Sigmoid colon (tissue), 6 donors: ENCODE measurements at regions not wholly inside any gene's neighbourhood (a gene's known extent, or its start where the extent isn't known, plus 50 kb on each side); places are given as distances from the start of the nearest gene placed in this dataset.

Experiments used
- DNase-seq: peaks from one replicate; pipeline ENCODE4 v3.0.0-alpha.2; 2019
- H3K27ac ChIP-seq, 4 donors: fragments of 200-600 bp; sonication (generic); one replicate each; pipeline ENCODE4 v1.5.1; 2016 to 2019; ENCODE audit warnings: mild to moderate bottlenecking in 1 of 4
- H3K27me3 ChIP-seq, 3 donors: fragments of 200-600 bp; sonication (generic); one replicate each; pipeline ENCODE4 v1.5.1; 2019; ENCODE audit warnings: mild to moderate bottlenecking in 1 of 3
- H3K36me3 ChIP-seq, 4 donors: fragments of 200-600 bp; sonication (generic); one replicate each; pipeline ENCODE4 v1.5.1; 2016 to 2019
- H3K4me1 ChIP-seq, 4 donors: fragments of 200-600 bp; sonication (generic); one replicate each; pipeline ENCODE4 v1.5.1; 2017 to 2019
- H3K4me3 ChIP-seq, 4 donors: fragments of 200-600 bp; sonication (generic); one replicate each; pipeline ENCODE4 v1.5.1; 2017 to 2019; ENCODE audit warnings: mild to moderate bottlenecking in 2 of 4, moderate library complexity in 1 of 4
- H3K9me3 ChIP-seq, 4 donors: fragments of 200-600 bp in 3 of 4; sonication (generic) in 3 of 4; one replicate each; pipeline versions ENCODE4 v1.5.1 to v1.6.1; 2013 to 2019
- EP300 ChIP-seq, 4 donors: sonication (generic); formaldehyde crosslinking; IDR thresholded peaks; one replicate each; pipeline ENCODE4 v1.6.1; 2017; ENCODE audit warnings: antibody characterized with exemption in 4 of 4
- POLR2A ChIP-seq, 2 donors: fragments of 450-650 bp; IDR thresholded peaks; one replicate each; pipeline ENCODE4 v1.6.1; 2016; ENCODE audit warnings: antibody characterized with exemption in 2 of 2, mild to moderate bottlenecking in 2 of 2, moderate library complexity in 2 of 2
- POLR2AphosphoS5 ChIP-seq, 4 donors: sonication (generic); formaldehyde crosslinking; IDR thresholded peaks; one replicate each; pipeline ENCODE4 v1.6.1; 2017; ENCODE audit warnings: antibody characterized with exemption in 4 of 4
- WGBS, 2 donors: extraction: QIAGEN DNeasy Blood & Tissue Kit; methylation state at CpG; one replicate each; pipeline ENCODE4 v1.1.7; 2013; 5-methylcytosine and 5-hydroxymethylcytosine counted together
- intact Hi-C: fragments of 100-400 bp; cut with DNase I; formaldehyde crosslinking; loops from one replicate; pipeline ENCODE4 v1.15.1; 2023
- TF ChIP-seq, protein P1 (sequence below), 4 experiments: fragments of 450-650 bp in 3 of 4; fragments of 200-600 bp in 1 of 4; IDR thresholded peaks; one replicate each; pipeline ENCODE4 v1.5.1; 2016 to 2019; ENCODE audit warnings: antibody characterized with exemption in 4 of 4, mild to moderate bottlenecking in 3 of 4, moderate library complexity in 2 of 4
- donor health status: healthy with polysubstance abuse.
- donor health status: healthy.

DNA sequence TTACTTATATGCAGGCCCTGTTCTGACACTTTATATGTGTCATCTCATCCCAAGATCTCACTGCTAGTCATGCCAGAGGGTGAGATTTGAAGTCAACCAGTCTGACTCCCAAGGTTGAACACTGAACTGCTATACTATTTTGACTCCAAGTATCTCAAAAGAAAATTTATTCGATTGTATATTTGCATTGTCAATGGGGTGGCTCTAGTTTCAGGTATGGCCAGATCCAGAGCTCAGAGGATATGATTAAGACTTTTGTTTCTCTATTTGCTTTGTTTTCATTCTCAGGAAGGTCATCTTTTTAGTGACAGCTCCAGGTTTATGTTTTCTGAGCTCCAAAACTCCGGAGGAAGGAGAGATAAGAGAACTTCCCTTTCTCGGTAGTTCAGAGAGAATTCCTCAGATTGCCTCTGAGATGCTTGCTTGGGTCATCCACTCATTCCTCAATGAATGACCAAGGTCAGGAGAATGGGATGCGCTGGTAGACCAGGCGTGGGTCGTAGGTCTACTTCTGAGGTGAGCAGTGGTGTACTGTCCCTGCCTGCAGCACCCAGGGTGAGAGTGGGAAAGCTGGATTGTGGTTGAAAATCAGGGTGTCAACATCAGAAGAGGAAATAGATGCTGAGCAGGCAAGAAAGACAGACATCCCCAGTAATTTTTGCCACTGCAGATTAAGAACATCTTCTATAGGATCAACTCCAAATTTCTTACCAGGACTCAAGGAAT, 99.3 kb downstream of the PFDN4 start:
- Histone ChIP-seq H3K4me3 (no peak overlapping the region), H3K27ac (no peak overlapping the region), H3K27me3 (no peaks in the 10 kb centered on the region), H3K36me3 (no peaks in the 10 kb centered on the region), H3K9me3 (no peaks in the 10 kb centered on the region), H3K4me1 (peaks cover 0 to 10% (median 3%) of the 10 kb centered on the region in 4 donors)
- 56 to 80% methylated on average over 6 of the region's 6 CpGs for WGBS, 2 donors
- DNase-seq, result no peak
- intact Hi-C loops, result no loop called here
- TF ChIP-seq EP300 (IDR thresholded peaks at IDR 0.05) (no peak), POLR2AphosphoS5 (IDR thresholded peaks at IDR 0.05) (no peak), POLR2A (IDR thresholded peaks at IDR 0.05) (no peak)
- TF ChIP-seq, protein P1, sequence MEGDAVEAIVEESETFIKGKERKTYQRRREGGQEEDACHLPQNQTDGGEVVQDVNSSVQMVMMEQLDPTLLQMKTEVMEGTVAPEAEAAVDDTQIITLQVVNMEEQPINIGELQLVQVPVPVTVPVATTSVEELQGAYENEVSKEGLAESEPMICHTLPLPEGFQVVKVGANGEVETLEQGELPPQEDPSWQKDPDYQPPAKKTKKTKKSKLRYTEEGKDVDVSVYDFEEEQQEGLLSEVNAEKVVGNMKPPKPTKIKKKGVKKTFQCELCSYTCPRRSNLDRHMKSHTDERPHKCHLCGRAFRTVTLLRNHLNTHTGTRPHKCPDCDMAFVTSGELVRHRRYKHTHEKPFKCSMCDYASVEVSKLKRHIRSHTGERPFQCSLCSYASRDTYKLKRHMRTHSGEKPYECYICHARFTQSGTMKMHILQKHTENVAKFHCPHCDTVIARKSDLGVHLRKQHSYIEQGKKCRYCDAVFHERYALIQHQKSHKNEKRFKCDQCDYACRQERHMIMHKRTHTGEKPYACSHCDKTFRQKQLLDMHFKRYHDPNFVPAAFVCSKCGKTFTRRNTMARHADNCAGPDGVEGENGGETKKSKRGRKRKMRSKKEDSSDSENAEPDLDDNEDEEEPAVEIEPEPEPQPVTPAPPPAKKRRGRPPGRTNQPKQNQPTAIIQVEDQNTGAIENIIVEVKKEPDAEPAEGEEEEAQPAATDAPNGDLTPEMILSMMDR (IDR thresholded peaks at IDR 0.05), result no peak

DNA sequence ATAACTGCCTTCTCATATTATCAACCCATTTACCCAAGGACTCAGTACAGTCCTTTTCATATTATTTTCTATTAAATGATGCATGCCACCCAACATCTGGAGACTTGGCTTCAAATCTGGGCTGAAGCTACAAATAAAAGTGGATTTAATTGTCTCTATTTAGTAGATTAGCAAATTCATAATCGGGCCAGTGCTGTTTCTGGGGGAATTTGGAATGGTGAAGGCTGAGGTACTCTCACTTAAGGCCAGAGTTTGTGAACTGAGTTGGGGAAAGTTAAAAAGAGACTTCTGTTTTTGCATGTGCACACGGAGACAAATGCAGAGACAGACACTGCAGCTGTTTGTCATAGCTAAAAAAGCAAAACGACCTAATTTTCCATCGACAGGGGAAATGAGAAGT, 100.9 kb downstream of the PFDN4 start:
- Histone ChIP-seq H3K4me3 (no peak overlapping the region), H3K27me3 (no peaks in the 10 kb centered on the region), H3K36me3 (no peaks in the 10 kb centered on the region), H3K9me3 (no peaks in the 10 kb centered on the region), H3K4me1 (peaks cover 0 to 10% (median 3%) of the 10 kb centered on the region in 4 donors), H3K27ac (no peak overlapping the region)
- TF ChIP-seq POLR2A (IDR thresholded peaks at IDR 0.05) (no peak), POLR2AphosphoS5 (IDR thresholded peaks at IDR 0.05) (no peak), EP300 (IDR thresholded peaks at IDR 0.05) (no peak)
- TF ChIP-seq, protein P1 (IDR thresholded peaks at IDR 0.05), result no peak
- no peak for DNase-seq
- intact Hi-C loops, result no loop called here
- 66 to 67% methylated on average over 4 of the region's 4 CpGs for WGBS, 2 donors

DNA sequence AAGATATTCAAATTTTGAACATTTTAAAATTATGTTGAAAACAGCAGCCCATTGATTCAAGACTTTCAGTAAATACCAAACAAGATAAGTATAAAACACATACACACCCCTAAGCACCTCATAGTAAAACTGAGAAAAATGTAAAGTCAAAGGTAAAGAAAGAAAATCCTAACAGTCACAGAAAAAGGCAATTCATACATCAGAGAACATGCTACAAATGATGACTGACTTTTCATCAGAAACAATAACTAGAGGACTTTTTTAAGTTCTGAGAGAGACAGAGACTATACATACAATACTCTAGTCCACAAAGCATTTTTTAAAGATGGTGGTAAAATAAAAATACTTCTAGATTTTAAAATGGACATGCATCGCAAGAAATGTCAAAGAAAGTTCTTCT, 111.0 kb downstream of the PFDN4 start:
- no peak for TF ChIP-seq POLR2AphosphoS5 (IDR thresholded peaks at IDR 0.05)
- no peak for TF ChIP-seq POLR2A (IDR thresholded peaks at IDR 0.05)
- TF ChIP-seq EP300 (IDR thresholded peaks at IDR 0.05), result no peak
- TF ChIP-seq, protein P1 (IDR thresholded peaks at IDR 0.05), result no peak
- 91 to 94% methylated on average over 1 of the region's 1 CpG for WGBS, 2 donors
- no peak overlapping the region for H3K27ac ChIP-seq
- no peak overlapping the region for H3K4me3 ChIP-seq
- no peaks in the 10 kb centered on the region for H3K27me3 ChIP-seq
- intact Hi-C loops, result no loop called here
- no peaks in the 10 kb centered on the region for H3K4me1 ChIP-seq
- H3K36me3 ChIP-seq, result no peaks in the 10 kb centered on the region
- H3K9me3 ChIP-seq, result no peaks in the 10 kb centered on the region
- DNase-seq, result no peak

DNA sequence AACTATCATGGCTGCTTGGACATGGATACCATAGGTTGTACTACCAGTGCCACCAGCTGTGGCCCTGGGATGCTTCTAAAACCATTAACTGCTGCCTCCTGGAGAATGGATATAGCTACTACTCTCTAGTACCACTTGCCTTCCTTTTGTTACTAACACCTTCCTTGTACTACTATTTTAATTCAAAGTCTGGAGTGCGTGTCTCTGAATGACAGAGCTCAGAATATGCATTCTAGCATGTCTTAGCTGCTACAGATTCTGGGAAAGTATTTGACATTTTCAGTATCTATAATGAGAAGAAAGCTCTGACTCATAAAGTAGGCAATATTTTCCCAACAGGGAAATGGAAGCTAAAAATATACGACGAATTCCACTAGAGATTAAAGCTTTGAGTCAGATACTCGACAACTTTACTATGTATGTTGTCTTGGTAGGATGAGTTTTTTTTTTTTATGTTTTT, 112.3 kb downstream of the PFDN4 start:
- intact Hi-C loops, result no loop called here
- 77% methylated on average over 4 of the region's 4 CpGs for WGBS, 2 donors
- H3K4me3 ChIP-seq, result no peak overlapping the region
- no peaks in the 10 kb centered on the region for H3K9me3 ChIP-seq
- TF ChIP-seq, protein P1 (IDR thresholded peaks at IDR 0.05), result no peak
- TF ChIP-seq EP300 (IDR thresholded peaks at IDR 0.05), result no peak
- TF ChIP-seq POLR2AphosphoS5 (IDR thresholded peaks at IDR 0.05), result no peak
- TF ChIP-seq POLR2A (IDR thresholded peaks at IDR 0.05), result no peak
- no peaks in the 10 kb centered on the region for H3K36me3 ChIP-seq
- no peak overlapping the region for H3K27ac ChIP-seq
- H3K27me3 ChIP-seq, result no peaks in the 10 kb centered on the region
- H3K4me1 ChIP-seq, result no peaks in the 10 kb centered on the region
- DNase-seq, result no peak
